ENCODE measurements at regions not wholly inside any gene's neighbourhood (a gene's known extent, or its start where the extent isn't known, plus 50 kb on each side); places are given as distances from the start of the nearest gene placed in this dataset.

- no peak for TF ChIP-seq CTCF (IDR thresholded peaks at IDR 0.05)
- no peak for TF ChIP-seq POLR2A (IDR thresholded peaks at IDR 0.05)
- TF ChIP-seq POLR2AphosphoS5 (IDR thresholded peaks at IDR 0.05) = no peak
Measured at GRCh38 chr2:55781542-55781941, 87.9 kb upstream of the PNPT1 start.
